Heart left ventricle (tissue), 16 donors: ENCODE measurements at regions not wholly inside any gene's neighbourhood (a gene's known extent, or its start where the extent isn't known, plus 50 kb on each side); places are given as distances from the start of the nearest gene placed in this dataset.

ENCODE experiments used
- ATAC-seq, 4 donors: fragments of 200-7000 bp; cut with Tn5 transposase; one replicate each; pipeline ENCODE4 v1.9.1; 2020 to 2022; ENCODE audit warnings: moderate library complexity in 4 of 4, mild to moderate bottlenecking in 3 of 4, moderate number of reproducible peaks in 1 of 4
- DNase-seq, 5 donors: peaks; one replicate each; pipeline ENCODE4 v3.0.0-alpha.2; 2020
- H3K27ac ChIP-seq, 12 donors: fragments of 200-600 bp; sonication (generic) in 4 of 12; one replicate each; pipeline versions ENCODE4 v1.5.0 to v1.8.0; 2016 to 2022; ENCODE audit warnings: mild to moderate bottlenecking in 2 of 12
- H3K27me3 ChIP-seq, 9 donors: fragments of 200-600 bp; sonication (generic) in 2 of 9; one replicate each; pipeline versions ENCODE4 v1.5.1 to v1.8.0; 2016 to 2022; ENCODE audit warnings: mild to moderate bottlenecking in 3 of 9
- H3K36me3 ChIP-seq, 9 donors: fragments of 200-600 bp; sonication (generic) in 2 of 9; one replicate each; pipeline versions ENCODE4 v1.5.0 to v1.8.0; 2018 to 2022; ENCODE audit warnings: mild to moderate bottlenecking in 2 of 9
- H3K4me1 ChIP-seq, 12 donors: fragments of 200-600 bp; sonication (generic) in 4 of 12; one replicate each; pipeline versions ENCODE4 v1.5.0 to v1.8.0; 2016 to 2022; ENCODE audit warnings: mild to moderate bottlenecking in 3 of 12
- H3K4me3 ChIP-seq, 12 donors: fragments of 200-600 bp; sonication (generic) in 4 of 12; one replicate each; pipeline versions ENCODE4 v1.5.0 to v1.8.0; 2017 to 2022; ENCODE audit warnings: mild to moderate bottlenecking in 9 of 12, moderate library complexity in 4 of 12
- H3K9me3 ChIP-seq, 12 donors: fragments of 200-600 bp; sonication (generic) in 4 of 12; one replicate each; pipeline versions ENCODE4 v1.5.0 to v1.8.0; 2016 to 2022; ENCODE audit warnings: mild to moderate bottlenecking in 1 of 12
- CTCF ChIP-seq, 12 donors: fragments of 200-600 bp; sonication (generic) in 4 of 12; IDR thresholded peaks; one replicate each; pipeline versions ENCODE4 v1.5.0 to v1.8.0; 2018 to 2022; ENCODE audit warnings: antibody characterized with exemption in 12 of 12, mild to moderate bottlenecking in 5 of 12
- POLR2A ChIP-seq, 2 donors: fragments of 450-650 bp; IDR thresholded peaks; one replicate each; pipeline ENCODE4 v1.6.1; 2017; ENCODE audit warnings: antibody characterized with exemption in 2 of 2, mild to moderate bottlenecking in 2 of 2, moderate library complexity in 2 of 2
- WGBS, 4 donors: extraction: QIAGEN DNeasy Blood & Tissue Kit in 2 of 4; methylation state at CpG; one replicate each; pipeline versions ENCODE4 v1.1.5 to v1.1.7; 2013 to 2018; 5-methylcytosine and 5-hydroxymethylcytosine counted together
- intact Hi-C, 10 donors: fragments of 100-400 bp; cut with DNase I; formaldehyde crosslinking; loops; one replicate each; pipeline versions ENCODE4 v1.11.1 to v1.14.2; 2022
- donor health status: ischemic (EF 13 %, LVEDD 7.1; RV severe dilation, severe dysfunction).
- donor health status: healthy with polysubstance abuse.
- donor health status: DM: no; HTN: yes; CAD: no.
- donor health status: DM: no; HTN: no; CAD: no.
- donor health status: ischemic (EF 25% LVEDD 6.9; RV normal size, moderate dysfunction).
- donor health status: ischemic (EF 25% LVEDD 5.7; RV mildly dilated, moderate dysfunction).
- donor health status: healthy.
- donor health status: DM: yes; HTN: yes; CAD: no.
- donor health status: ischemic (EF 35%, LVEDD 5.7; RV mildly dilated, moderate dysfunction).
- donor health status: nonischemic (EF 11% LVEDD 7.7; RV severe dilation, severe dysfunction).
- donor health status: DM: yes; HTN: yes; CAD: no.
- donor health status: PGD.
- donor health status: ischemic (EF 29% LVEDD 5.4; RV normal size, mild dysfunction).
- donor health status: nonischemic (EF 23%, LVEDD 6.1; RV moderate dilation, normal function).

GRCh38 chr17:14630046-14630445 lies 329.2 kb downstream of the HS3ST3B1 start:
- H3K36me3 ChIP-seq: no peaks in the 10 kb centered on the region
- no peaks in the 10 kb centered on the region for H3K27me3 ChIP-seq
- H3K4me1 ChIP-seq: no peaks in the 10 kb centered on the region
- DNase-seq: no peak
- WGBS, 4 donors: 59 to 72% (median 62%) methylated on average over 3 of the region's 3 CpGs
- no peak overlapping the region for H3K27ac ChIP-seq
- no peak for ATAC-seq
- TF ChIP-seq POLR2A (IDR thresholded peaks at IDR 0.05) (no peak), CTCF (IDR thresholded peaks at IDR 0.05) (no peak)
- peaks cover 0 to 9% (median 0%) of the 10 kb centered on the region in 12 donors for H3K9me3 ChIP-seq
- intact Hi-C loops: no loop called here
- no peak overlapping the region for H3K4me3 ChIP-seq

GRCh38 chr17:14622615-14623101 lies 321.8 kb downstream of the HS3ST3B1 start:
- ATAC-seq (no peak), DNase-seq (no peak)
- no peaks in the 10 kb centered on the region for H3K27me3 ChIP-seq
- no peak overlapping the region for H3K4me3 ChIP-seq
- intact Hi-C loops: no loop called here
- H3K36me3 ChIP-seq: no peaks in the 10 kb centered on the region
- no peaks in the 10 kb centered on the region for H3K9me3 ChIP-seq
- no peaks in the 10 kb centered on the region for H3K4me1 ChIP-seq
- H3K27ac ChIP-seq: no peak overlapping the region
- TF ChIP-seq CTCF (IDR thresholded peaks at IDR 0.05) (no peak), POLR2A (IDR thresholded peaks at IDR 0.05) (no peak)
- WGBS, 4 donors: 73 to 80% (median 79%) methylated on average over 5 of the region's 5 CpGs

GRCh38 chr17:14621826-14622614 lies 321.1 kb downstream of the HS3ST3B1 start:
- TF ChIP-seq POLR2A (IDR thresholded peaks at IDR 0.05) (no peak), CTCF (IDR thresholded peaks at IDR 0.05) (no peak)
- intact Hi-C loops: no loop called here
- WGBS, 4 donors: 70 to 76% (median 73%) methylated on average over 13 of the region's 13 CpGs

DNA sequence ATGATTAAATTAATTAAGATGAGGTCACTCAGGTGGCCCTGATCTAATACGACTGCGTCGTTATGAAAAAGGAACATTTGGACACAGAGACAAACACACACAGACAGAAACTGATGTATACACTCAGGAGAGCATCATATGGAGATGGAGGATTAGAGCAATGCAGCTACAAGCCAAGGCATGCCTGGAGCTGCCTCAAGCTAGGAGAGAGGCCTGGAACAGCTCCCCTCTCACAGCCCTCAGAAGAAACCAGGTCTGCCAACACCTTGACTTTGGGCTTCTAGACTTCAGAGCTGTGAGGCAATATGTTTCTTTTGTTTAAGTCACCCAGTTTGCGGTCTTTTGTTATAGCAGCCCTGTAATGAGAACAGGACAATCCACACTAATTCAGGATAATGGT lies 318.9 kb downstream of the HS3ST3B1 start:
- intact Hi-C loops: no loop called here
- TF ChIP-seq POLR2A (IDR thresholded peaks at IDR 0.05) (no peak), CTCF (IDR thresholded peaks at IDR 0.05) (no peak)
- no peak overlapping the region for H3K4me3 ChIP-seq
- no peak for DNase-seq
- no peak overlapping the region for H3K27ac ChIP-seq
- H3K9me3 ChIP-seq: no peaks in the 10 kb centered on the region
- ATAC-seq: no peak
- no peaks in the 10 kb centered on the region for H3K4me1 ChIP-seq
- 76 to 95% (median 88%) methylated on average over 4 of the region's 4 CpGs for WGBS, 4 donors
- H3K27me3 ChIP-seq: peaks cover 0 to 2% (median 0%) of the 10 kb centered on the region in 9 donors
- no peaks in the 10 kb centered on the region for H3K36me3 ChIP-seq

More at GRCh38 chr17:14621826-14622614, 321.1 kb downstream of the HS3ST3B1 start:
- H3K27me3 ChIP-seq: no peaks in the 10 kb centered on the region
- DNase-seq (no peak), ATAC-seq (no peak)
- no peak overlapping the region for H3K27ac ChIP-seq
- H3K4me1 ChIP-seq: no peaks in the 10 kb centered on the region
- no peaks in the 10 kb centered on the region for H3K36me3 ChIP-seq
- H3K9me3 ChIP-seq: no peaks in the 10 kb centered on the region
- no peak overlapping the region for H3K4me3 ChIP-seq
